Inflammatory macrophage (primary cell): ENCODE measurements at regions not wholly inside any gene's neighbourhood (a gene's known extent, or its start where the extent isn't known, plus 50 kb on each side); places are given as distances from the start of the nearest gene placed in this dataset.

Experiments
- DNase-seq, 2 donors: peaks; one replicate each; pipeline ENCODE4 v3.0.0-alpha.2; 2020 to 2022

DNA sequence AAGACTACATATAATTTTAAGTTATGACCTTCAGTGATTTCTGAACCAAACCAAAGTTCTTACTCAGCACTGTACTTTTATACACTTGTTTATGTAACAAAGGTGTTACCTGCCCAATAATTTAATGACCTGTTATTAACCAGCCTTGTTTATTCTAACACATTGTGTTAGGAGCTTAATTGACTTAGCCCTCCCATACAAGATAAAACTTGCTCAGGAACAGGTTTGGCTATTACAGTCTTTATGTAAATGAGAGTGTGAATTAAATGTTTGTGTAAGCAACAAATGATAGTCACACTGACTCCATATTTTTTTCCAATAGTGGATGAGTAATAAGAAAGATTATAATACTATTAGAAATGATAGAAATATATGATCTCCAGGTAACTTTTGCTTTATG lies 51.8 kb upstream of the MYCBP2 start:
- no peak for DNase-seq

DNA sequence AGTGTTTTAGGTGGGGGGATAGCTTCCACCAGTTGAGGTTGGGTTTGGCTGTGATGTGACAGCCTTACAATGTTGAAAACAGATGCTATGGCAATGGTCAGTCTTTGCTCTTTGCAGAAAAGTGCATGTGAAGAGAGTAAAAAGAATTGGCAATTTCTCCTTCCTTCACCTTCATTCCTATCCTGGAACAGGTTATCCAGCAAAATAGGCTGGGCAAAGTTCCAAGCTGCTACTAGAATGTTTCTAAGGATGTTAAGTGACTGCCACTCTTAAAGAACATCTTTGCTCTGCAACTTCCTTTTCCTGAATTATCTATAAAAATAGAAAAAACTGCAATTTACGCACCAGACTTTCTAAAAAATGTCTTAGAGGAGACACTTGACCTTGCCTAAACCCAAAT lies 50.1 kb upstream of the MYCBP2 start:
- DNase-seq = no peak
